KOPT-K1 (cell line): ENCODE measurements at regions not wholly inside any gene's neighbourhood (a gene's known extent, or its start where the extent isn't known, plus 50 kb on each side); places are given as distances from the start of the nearest gene placed in this dataset.

ENCODE experiments used
- H3K27ac ChIP-seq: fragments of 200-600 bp; sonication (generic); 2 replicates; pipeline ENCODE4 v1.5.1; 2016; ENCODE audit warnings: antibody characterized with exemption, mild to moderate bottlenecking, low read depth, low read length; ENCODE audit not compliant: poor library complexity, severe bottlenecking
- H3K36me3 ChIP-seq: fragments of 200-600 bp; sonication (generic); 2 replicates; pipeline ENCODE4 v1.5.1; 2017; ENCODE audit warnings: antibody characterized with exemption, mild to moderate bottlenecking, low read length, moderate library complexity; ENCODE audit not compliant: insufficient read depth
- H3K9me3 ChIP-seq: fragments of 200-600 bp; sonication (generic); 2 replicates; pipeline ENCODE4 v1.5.1; 2017; ENCODE audit warnings: antibody characterized with exemption, low read length, mild to moderate bottlenecking; ENCODE audit not compliant: insufficient read depth, poor library complexity, severe bottlenecking

- H3K36me3 ChIP-seq, result no peaks in the 10 kb centered on the region
- no peak overlapping the region for H3K27ac ChIP-seq
- no peaks in the 10 kb centered on the region for H3K9me3 ChIP-seq
These were observed 880.6 kb downstream of the UQCRFS1 start for GRCh38 chr19:28332351-28332750.

- H3K27ac ChIP-seq, result no peak overlapping the region
- H3K36me3 ChIP-seq, result no peaks in the 10 kb centered on the region
- no peaks in the 10 kb centered on the region for H3K9me3 ChIP-seq
These were observed 881.4 kb downstream of the UQCRFS1 start for GRCh38 chr19:28331596-28331995.

GRCh38 chr19:28330831-28331230 is 882.1 kb downstream of the UQCRFS1 start:
- Histone ChIP-seq H3K36me3 (no peaks in the 10 kb centered on the region), H3K27ac (no peak overlapping the region), H3K9me3 (no peaks in the 10 kb centered on the region)

GRCh38 chr19:28329429-28329828 is 883.5 kb downstream of the UQCRFS1 start:
- Histone ChIP-seq H3K27ac (no peak overlapping the region), H3K36me3 (no peaks in the 10 kb centered on the region), H3K9me3 (no peaks in the 10 kb centered on the region)

GRCh38 chr19:28327905-28328304 is 885.0 kb downstream of the UQCRFS1 start:
- Histone ChIP-seq H3K27ac (no peak overlapping the region), H3K36me3 (no peaks in the 10 kb centered on the region), H3K9me3 (no peaks in the 10 kb centered on the region)

- Histone ChIP-seq H3K36me3 (no peaks in the 10 kb centered on the region), H3K27ac (no peak overlapping the region), H3K9me3 (no peaks in the 10 kb centered on the region)
These were observed 886.2 kb downstream of the UQCRFS1 start for GRCh38 chr19:28326746-28327145.

GRCh38 chr19:28324275-28325060 is 888.5 kb downstream of the UQCRFS1 start:
- Histone ChIP-seq H3K27ac (no peak overlapping the region), H3K9me3 (no peaks in the 10 kb centered on the region), H3K36me3 (no peaks in the 10 kb centered on the region)

GRCh38 chr19:28322945-28323344 is 890.0 kb downstream of the UQCRFS1 start:
- Histone ChIP-seq H3K27ac (no peak overlapping the region), H3K36me3 (no peaks in the 10 kb centered on the region), H3K9me3 (no peaks in the 10 kb centered on the region)

GRCh38 chr19:28322491-28322890 is 890.5 kb downstream of the UQCRFS1 start:
- Histone ChIP-seq H3K9me3 (no peaks in the 10 kb centered on the region), H3K36me3 (no peaks in the 10 kb centered on the region), H3K27ac (no peak overlapping the region)

GRCh38 chr19:28319918-28320317 is 893.0 kb downstream of the UQCRFS1 start:
- no peaks in the 10 kb centered on the region for H3K36me3 ChIP-seq
- no peaks in the 10 kb centered on the region for H3K9me3 ChIP-seq
- no peak overlapping the region for H3K27ac ChIP-seq

GRCh38 chr19:28319227-28319626 is 893.7 kb downstream of the UQCRFS1 start:
- Histone ChIP-seq H3K36me3 (no peaks in the 10 kb centered on the region), H3K9me3 (no peaks in the 10 kb centered on the region), H3K27ac (no peak overlapping the region)

GRCh38 chr19:28318469-28319179 is 894.3 kb downstream of the UQCRFS1 start:
- Histone ChIP-seq H3K36me3 (no peaks in the 10 kb centered on the region), H3K27ac (no peak overlapping the region), H3K9me3 (no peaks in the 10 kb centered on the region)

- H3K9me3 ChIP-seq, result no peaks in the 10 kb centered on the region
- H3K36me3 ChIP-seq, result no peaks in the 10 kb centered on the region
- H3K27ac ChIP-seq, result no peak overlapping the region
These were observed 896.5 kb downstream of the UQCRFS1 start for GRCh38 chr19:28316464-28316863.

- H3K27ac ChIP-seq, result no peak overlapping the region
- H3K36me3 ChIP-seq, result no peaks in the 10 kb centered on the region
- H3K9me3 ChIP-seq, result no peaks in the 10 kb centered on the region
These were observed 898.2 kb downstream of the UQCRFS1 start for GRCh38 chr19:28314756-28315155.

- Histone ChIP-seq H3K36me3 (no peaks in the 10 kb centered on the region), H3K27ac (no peak overlapping the region), H3K9me3 (no peaks in the 10 kb centered on the region)
These were observed 898.7 kb downstream of the UQCRFS1 start for GRCh38 chr19:28314287-28314686.

- Histone ChIP-seq H3K36me3 (no peaks in the 10 kb centered on the region), H3K9me3 (no peaks in the 10 kb centered on the region), H3K27ac (no peak overlapping the region)
These were observed 899.3 kb downstream of the UQCRFS1 start for GRCh38 chr19:28313633-28314032.
